GM12878 (cell line): ENCODE measurements at regions not wholly inside any gene's neighbourhood (a gene's known extent, or its start where the extent isn't known, plus 50 kb on each side); places are given as distances from the start of the nearest gene placed in this dataset.

Source experiments
- ATAC-seq: fragments of 200-7000 bp; cut with Tn5 transposase; 3 replicates; pipeline ENCODE4 v1.9.1; 2020; ENCODE audit warnings: mild to moderate bottlenecking, moderate library complexity
- BruUV-seq: library from RNA; stranded (reverse); fragments of 400-500 nt; replicated peaks from 2 replicates; lab custom pipeline; 2021; lab: Mats Ljungman, UMichigan
- CTCF ChIA-PET: fragments of 300-600 bp; sonication (Branson Sonifier 250); formaldehyde crosslinking; extraction: SDS; loops from one replicate; lab custom pipeline; 2021; ENCODE audit warnings: inconsistent platforms; lab: Yijun Ruan, JAX
- POLR2A ChIA-PET: fragments of 350-600 bp; formaldehyde crosslinking; extraction: SDS; loops from one replicate; lab custom pipeline; 2021; ENCODE audit warnings: inconsistent platforms; lab: Charles Lee
- RAD21 ChIA-PET: fragments of 300-600 bp; sonication (Branson Sonifier 250); formaldehyde crosslinking; loops from one replicate; lab custom pipeline; 2023; ENCODE audit warnings: antibody characterized with exemption; ENCODE audit not compliant: unreplicated experiment; lab: Charles Lee
- SMC1A ChIA-PET: fragments of 300-600 bp; sonication (Branson Sonifier 250); formaldehyde crosslinking; loops from one replicate; lab custom pipeline; 2023; ENCODE audit not compliant: unreplicated experiment, uncharacterized antibody; lab: Charles Lee
- DNase-seq: peaks from one replicate; pipeline ENCODE4 v3.0.0-alpha.2; 2011; ENCODE audit warnings: low read depth, low spot score
- FAIRE-seq: peaks from 3 replicates; lab custom pipeline; 2011; peaks lifted over from hg19 to GRCh38; lab: Jason Lieb, UNC
- H2AFZ ChIP-seq: 2 replicates; pipeline ENCODE4 v1.6.0; 2011; ENCODE audit warnings: low read depth, low read length, control low read depth; ENCODE audit not compliant: control insufficient read depth
- H3K27ac ChIP-seq: 2 replicates; pipeline ENCODE4 v1.5.1; 2011; ENCODE audit warnings: control low read depth; ENCODE audit not compliant: control insufficient read depth, insufficient read depth
- H3K27me3 ChIP-seq, 2 experiments: replicated peaks in 1 of 2; 2 replicates each; pipeline versions ENCODE4 v1.6.0 to v1.6.1; 2011; ENCODE audit warnings: low read length in 1 of 2; ENCODE audit not compliant: control insufficient read depth in 2 of 2, insufficient read depth in 2 of 2
- H3K36me3 ChIP-seq, 2 experiments: 2 replicates each; pipeline ENCODE4 v1.5.1; 2011; ENCODE audit warnings: low read length in 1 of 2; ENCODE audit not compliant: control insufficient read depth in 2 of 2, insufficient read depth in 2 of 2
- H3K4me1 ChIP-seq: 2 replicates; pipeline ENCODE4 v1.6.1; 2011; ENCODE audit warnings: mild to moderate bottlenecking, low read length, moderate library complexity, mixed read lengths; ENCODE audit not compliant: control insufficient read depth, insufficient read depth
- H3K4me2 ChIP-seq: 2 replicates; pipeline ENCODE4 v1.6.0; 2011; ENCODE audit warnings: control low read depth; ENCODE audit not compliant: control insufficient read depth, insufficient read depth
- H3K4me3 ChIP-seq: fragments of 200-600 bp; sonication (generic); 2 replicates; pipeline ENCODE4 v1.5.1; 2016
- H3K79me2 ChIP-seq: 2 replicates; pipeline ENCODE4 v1.6.0; 2011; ENCODE audit warnings: low read length; ENCODE audit not compliant: control insufficient read depth, insufficient read depth
- H3K9ac ChIP-seq: 2 replicates; pipeline ENCODE4 v1.8.0; 2011; ENCODE audit warnings: low read length, control low read depth, mixed read lengths; ENCODE audit not compliant: control insufficient read depth, insufficient read depth
- H3K9me3 ChIP-seq: replicated peaks from 3 replicates; pipeline ENCODE4 v1.5.1; 2011; ENCODE audit warnings: mild to moderate bottlenecking, low read length; ENCODE audit not compliant: control insufficient read depth, insufficient read depth
- H4K20me1 ChIP-seq: 2 replicates; pipeline ENCODE4 v1.6.0; 2011; ENCODE audit not compliant: control insufficient read depth, insufficient read depth
- MLLT1 ChIP-seq: fragments of 450-650 bp; IDR thresholded peaks from 2 replicates; pipeline ENCODE4 v1.6.1; 2016; ENCODE audit warnings: mild to moderate bottlenecking
- ZNF687 ChIP-seq: fragments of 450-650 bp; IDR thresholded peaks from 2 replicates; pipeline ENCODE4 v1.6.1; 2017; ENCODE audit warnings: mild to moderate bottlenecking, moderate library complexity
- WGBS: methylation state at CpG from one replicate; pipeline ENCODE4 v1.1.6; 2016; ENCODE audit warnings: low lambda C conversion rate; ENCODE audit not compliant: insufficient replicate concordance, insufficient coverage; ENCODE audit errors: missing lambda C conversion rate; 5-methylcytosine and 5-hydroxymethylcytosine counted together
- in situ Hi-C: fragments of 300-500 bp; cut with MboI; formaldehyde crosslinking; loops from 9 replicates; pipeline ENCODE4 v1.14.3; 2018; ENCODE audit warnings: mixed read lengths
- intact Hi-C: fragments of 100-400 bp; cut with micrococcal nuclease; formaldehyde crosslinking; loops from one replicate; pipeline ENCODE4 v1.14.2; 2022; ENCODE audit not compliant: unreplicated experiment

GRCh38 chr2:62408241-62408677 lies 97.7 kb downstream of the TMEM17 start:
- Histone ChIP-seq H3K4me1 (peaks cover 48% of the 10 kb centered on the region), H2AFZ (no peak overlapping the region), H3K79me2 (peaks cover 12% of the 10 kb centered on the region), H3K36me3 (no peaks in the 10 kb centered on the region), H3K27me3 (no peaks in the 10 kb centered on the region), H3K4me2 (peak overlapping the region; percentile 32; the same call in 1 of the 2 replicates), H3K27ac (peak overlapping the region; percentile 57), H3K4me3 (no peak overlapping the region), H3K9me3 (no peaks in the 10 kb centered on the region), H4K20me1 (no peaks in the 10 kb centered on the region), H3K9ac (no peak overlapping the region)
- 92% methylated on average over 10 of the region's 10 CpGs for WGBS
- no peak for FAIRE-seq
- no TSS peak for BruUV-seq
- ATAC-seq = no peak
- RAD21 ChIA-PET = interaction anchor here (0.6 to 9.2 kb wide), 17 partner anchors 11 to 414 kb away, joined by 3 to 141 read pairs (median 3); no protein-coding TSS in a partner anchor
- POLR2A ChIA-PET = interaction anchor here (0.6 to 1.7 kb wide), 5 partner anchors 74 to 414 kb away, joined by 3 to 7 read pairs (median 3); no protein-coding TSS in a partner anchor
- no peak for TF ChIP-seq MLLT1
- TF ChIP-seq ZNF687 = 0 out of 2 replicates have a peak, but pooled peaks have one; percentile 1
- in situ Hi-C loops (loop anchor here (5.0 kb wide), 1 partner anchor 61 kb away; no protein-coding TSS in a partner anchor), intact Hi-C loops (no loop called here)
- CTCF ChIA-PET = interaction anchor here (1.2 to 10.1 kb wide), 6 partner anchors 65 to 490 kb away, joined by 3 to 195 read pairs (median 4); no protein-coding TSS in a partner anchor
- no peak for DNase-seq
- SMC1A ChIA-PET = interaction anchor here (0.6 to 9.6 kb wide), 13 partner anchors 38 to 491 kb away, joined by 3 to 189 read pairs (median 7); no protein-coding TSS in a partner anchor
